ENCODE measurements at regions not wholly inside any gene's neighbourhood (a gene's known extent, or its start where the extent isn't known, plus 50 kb on each side); places are given as distances from the start of the nearest gene placed in this dataset.

GRCh38 chr12:114767084-114767760, 83.2 kb upstream of the TBX3 start (continued):
- no peak for TF ChIP-seq POU6F1 (CRISPR knock-in tag; IDR thresholded peaks at IDR 0.05; ENCODE audit: borderline replicate concordance, low read depth)
- no peak for TF ChIP-seq BACH2 (CRISPR knock-in tag; IDR thresholded peaks at IDR 0.05; ENCODE audit: borderline replicate concordance)

GRCh38 chr12:114765960-114766691, 82.2 kb upstream of the TBX3 start:
- ATAC-seq = no peak
- TF ChIP-seq PATZ1 (CRISPR knock-in tag; IDR thresholded peaks at IDR 0.05; ENCODE audit: borderline replicate concordance) = no peak
- no peak for TF ChIP-seq OSR1 (CRISPR knock-in tag; IDR thresholded peaks at IDR 0.05)
- no peak for TF ChIP-seq CSRNP3 (CRISPR knock-in tag; IDR thresholded peaks at IDR 0.05)
- no peak for TF ChIP-seq ZFP30 (CRISPR knock-in tag; IDR thresholded peaks at IDR 0.05)
- TF ChIP-seq POU6F1 (CRISPR knock-in tag; IDR thresholded peaks at IDR 0.05; ENCODE audit: borderline replicate concordance, low read depth) = no peak
- TF ChIP-seq TCF4 (CRISPR knock-in tag; IDR thresholded peaks at IDR 0.05; ENCODE audit: borderline replicate concordance) = no peak
- no peak for TF ChIP-seq ZC3H10 (CRISPR knock-in tag; IDR thresholded peaks at IDR 0.05)
- TF ChIP-seq ESRRG (CRISPR knock-in tag; IDR thresholded peaks at IDR 0.05) = no peak

- TF ChIP-seq OSR1 (CRISPR knock-in tag; IDR thresholded peaks at IDR 0.05) (no peak), BACH2 (CRISPR knock-in tag; IDR thresholded peaks at IDR 0.05; ENCODE audit: borderline replicate concordance) (no peak), TCF4 (CRISPR knock-in tag; IDR thresholded peaks at IDR 0.05; ENCODE audit: borderline replicate concordance) (no peak), ISL1 (CRISPR knock-in tag; IDR thresholded peaks at IDR 0.05) (no peak), RARB (CRISPR knock-in tag; IDR thresholded peaks at IDR 0.05) (no peak), GLIS3 (CRISPR knock-in tag; IDR thresholded peaks at IDR 0.05) (no peak), TOX (CRISPR knock-in tag; IDR thresholded peaks at IDR 0.05; ENCODE audit: borderline replicate concordance) (no peak), PPARA (CRISPR knock-in tag; IDR thresholded peaks at IDR 0.05; ENCODE audit: borderline replicate concordance) (no peak), ZC3H10 (CRISPR knock-in tag; IDR thresholded peaks at IDR 0.05) (no peak), TSHZ2 (CRISPR knock-in tag; IDR thresholded peaks at IDR 0.05) (no peak), ZNF8 (CRISPR knock-in tag; IDR thresholded peaks at IDR 0.05) (no peak), CSDC2 (CRISPR knock-in tag; IDR thresholded peaks at IDR 0.05) (no peak), ESRRG (CRISPR knock-in tag; IDR thresholded peaks at IDR 0.05) (no peak), ARNTL (CRISPR knock-in tag; IDR thresholded peaks at IDR 0.05; ENCODE audit: borderline replicate concordance, low read depth) (no peak), ZFP3 (CRISPR knock-in tag; IDR thresholded peaks at IDR 0.05) (no peak), CREB5 (CRISPR knock-in tag; IDR thresholded peaks at IDR 0.05; ENCODE audit: low read depth) (no peak)
- ATAC-seq = no peak
Observed at GRCh38 chr12:114764510-114764909, 80.5 kb upstream of the TBX3 start.
